GM12864 (cell line): ENCODE measurements at regions not wholly inside any gene's neighbourhood (a gene's known extent, or its start where the extent isn't known, plus 50 kb on each side); places are given as distances from the start of the nearest gene placed in this dataset.

ENCODE experiments used
- DNase-seq: peaks from one replicate; pipeline ENCODE4 v3.0.0-alpha.2; 2011; ENCODE audit warnings: low read depth
- H3K4me3 ChIP-seq: 2 replicates; pipeline ENCODE4 v1.5.1; 2011; ENCODE audit warnings: mild to moderate bottlenecking, low read depth, low read length, control low read depth
- CTCF ChIP-seq: IDR thresholded peaks from 2 replicates; pipeline ENCODE4 v1.5.1; 2011; ENCODE audit warnings: low read depth, mild to moderate bottlenecking, moderate library complexity, low read length, control low read depth, inconsistent platforms; ENCODE audit errors: missing control alignments

- TF ChIP-seq CTCF: no peak
- H3K4me3 ChIP-seq: no peak overlapping the region
- no peak for DNase-seq
Measured at GRCh38 chr5:17432569-17432968, 65.5 kb upstream of the TAF11L2 start.

GRCh38 chr5:17433406-17433805, 64.6 kb upstream of the TAF11L2 start:
- H3K4me3 ChIP-seq: no peak overlapping the region
- DNase-seq: no peak
- no peak for TF ChIP-seq CTCF

GRCh38 chr5:17434982-17435381, 63.0 kb upstream of the TAF11L2 start:
- no peak for DNase-seq
- H3K4me3 ChIP-seq: no peak overlapping the region
- TF ChIP-seq CTCF: no peak

DNA sequence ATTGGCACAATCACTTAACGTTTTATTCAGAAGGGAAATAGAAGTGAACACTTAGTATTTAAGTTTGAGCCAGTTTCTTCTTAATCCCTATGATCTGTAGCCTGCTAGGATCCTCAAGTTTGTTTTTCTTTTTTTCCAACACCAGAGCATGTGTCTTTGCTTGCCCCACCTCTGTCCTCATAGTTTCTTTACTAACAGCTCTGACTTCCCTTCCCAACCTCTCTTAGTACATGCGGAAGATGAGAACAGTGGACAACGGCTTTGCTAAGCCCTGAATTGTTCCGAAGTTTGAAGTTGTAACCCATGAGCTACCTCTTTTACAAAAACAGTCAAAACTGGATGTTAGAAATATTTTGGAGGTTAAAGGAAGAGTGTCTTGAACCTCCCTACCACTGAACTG, 61.7 kb upstream of the TAF11L2 start:
- H3K4me3 ChIP-seq: no peak overlapping the region; the same call in 1 of the 2 replicates
- no peak for DNase-seq
- no peak for TF ChIP-seq CTCF

DNA sequence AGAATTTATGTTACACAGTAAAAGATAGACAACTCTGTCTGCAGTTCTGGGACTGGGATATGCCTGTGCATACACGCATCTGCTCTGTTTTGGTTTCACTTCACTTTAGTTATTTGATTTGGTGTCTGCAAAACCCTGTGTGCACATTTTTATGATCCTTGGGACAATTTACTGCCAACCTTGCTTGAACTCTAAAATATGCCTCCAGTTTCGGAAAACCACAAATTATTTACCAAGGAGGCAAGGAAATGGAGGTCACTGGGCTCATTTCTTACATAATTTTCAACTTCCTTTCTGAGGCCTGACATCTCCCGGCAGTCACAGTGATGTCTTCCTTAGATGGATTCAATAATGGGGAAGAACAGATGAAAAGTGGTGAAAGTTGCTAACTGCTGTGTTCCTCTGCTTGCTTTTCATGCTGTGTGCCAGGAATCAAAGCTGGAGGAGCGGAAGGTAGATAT, 61.2 kb upstream of the TAF11L2 start:
- H3K4me3 ChIP-seq: no peak overlapping the region; the same call in 1 of the 2 replicates

DNA sequence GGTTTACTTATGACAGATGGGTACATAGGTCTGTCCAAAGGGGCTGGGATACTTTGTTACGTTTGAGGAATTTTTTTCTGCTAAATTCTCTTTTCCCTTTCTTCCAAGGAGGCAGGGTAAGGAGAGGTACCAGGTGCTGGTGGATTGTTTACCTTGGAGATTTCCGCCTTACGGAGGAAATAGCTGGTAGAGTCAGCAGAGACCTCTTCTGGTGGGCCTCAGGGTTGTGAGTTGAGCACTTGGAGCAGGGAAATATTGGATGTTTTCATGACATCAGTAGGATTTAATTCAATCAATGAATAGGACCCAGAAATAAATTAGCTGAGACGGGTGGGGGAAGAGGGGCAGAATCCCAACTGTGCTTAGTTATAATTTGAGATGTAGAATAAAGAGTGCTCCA, 60.0 kb upstream of the TAF11L2 start:
- H3K4me3 ChIP-seq: no peak overlapping the region
- DNase-seq: no peak
- no peak for TF ChIP-seq CTCF

More for the DNA sequence above, 61.2 kb upstream of the TAF11L2 start:
- no peak for TF ChIP-seq CTCF
- DNase-seq: no peak

DNA sequence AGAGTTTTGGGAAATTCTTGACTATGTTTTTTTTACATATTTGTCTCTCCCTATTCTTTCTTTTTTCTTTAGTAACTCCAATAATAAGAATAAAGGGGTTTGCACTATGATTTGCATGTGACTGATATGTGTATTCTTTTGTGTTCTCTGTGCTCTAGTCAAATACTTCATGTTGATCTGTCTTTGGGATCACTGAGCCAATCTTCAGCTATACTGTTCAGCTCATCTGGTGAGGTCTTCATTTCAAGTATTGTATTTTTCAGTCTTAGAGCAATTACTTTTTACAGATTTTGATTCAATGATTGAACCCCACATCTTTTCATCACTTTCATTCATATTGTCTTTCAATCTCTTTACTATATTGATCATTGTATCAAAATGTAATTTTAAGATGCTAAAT, 58.1 kb upstream of the TAF11L2 start:
- no peak for TF ChIP-seq CTCF
- H3K4me3 ChIP-seq: no peak overlapping the region
- DNase-seq: no peak
